ENCODE measurements at regions not wholly inside any gene's neighbourhood (a gene's known extent, or its start where the extent isn't known, plus 50 kb on each side); places are given as distances from the start of the nearest gene placed in this dataset.

GRCh38 chr9:727767-728166, 113.7 kb upstream of the DMRT1 start:
- H3K4me3 Mint-ChIP-seq: no peak overlapping the region
- H3K9me3 Mint-ChIP-seq (ENCODE audit: low read depth): no peaks in the 10 kb centered on the region
- peaks cover under 1% of the 10 kb centered on the region for H3K27me3 Mint-ChIP-seq
- H3K4me1 Mint-ChIP-seq: no peaks in the 10 kb centered on the region
- H3K27ac Mint-ChIP-seq: no peak overlapping the region
- DNase-seq: no peak
- ATAC-seq: no peak
- ChIA-PET CTCF (no interaction called here), POLR2A (no interaction called here)
- no peaks in the 10 kb centered on the region for H3K36me3 Mint-ChIP-seq (ENCODE audit: low read depth)
- intact Hi-C loops (cut with DNase I, micrococcal nuclease): no loop called here

DNA sequence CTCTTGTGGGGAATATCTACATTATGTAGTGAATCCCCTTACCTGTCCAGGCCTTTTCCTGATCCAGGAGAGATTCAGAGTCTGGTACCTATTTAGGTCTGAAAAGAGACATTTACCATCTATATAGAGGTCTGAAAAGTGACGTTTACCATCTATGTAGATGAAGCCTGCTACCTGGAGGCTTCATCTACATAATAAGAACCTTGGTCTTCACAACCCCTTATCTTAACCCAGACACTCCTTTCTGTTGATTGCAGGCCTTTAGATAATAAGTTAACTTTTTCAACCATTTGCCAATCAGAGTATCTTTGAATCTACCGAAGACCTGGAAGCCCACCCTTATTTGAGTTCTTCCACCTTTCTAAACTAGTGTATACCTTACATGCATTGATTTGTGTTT, 113.0 kb upstream of the DMRT1 start:
- Mint-ChIP-seq H3K27me3 (no peaks in the 10 kb centered on the region), H3K36me3 (ENCODE audit: low read depth) (no peaks in the 10 kb centered on the region), H3K27ac (no peak overlapping the region), H3K4me3 (no peak overlapping the region), H3K9me3 (ENCODE audit: low read depth) (no peaks in the 10 kb centered on the region), H3K4me1 (no peaks in the 10 kb centered on the region)
- DNase-seq (no peak), ATAC-seq (no peak)
- ChIA-PET POLR2A (no interaction called here), CTCF (no interaction called here)
- intact Hi-C loops (cut with DNase I, micrococcal nuclease): no loop called here

DNA sequence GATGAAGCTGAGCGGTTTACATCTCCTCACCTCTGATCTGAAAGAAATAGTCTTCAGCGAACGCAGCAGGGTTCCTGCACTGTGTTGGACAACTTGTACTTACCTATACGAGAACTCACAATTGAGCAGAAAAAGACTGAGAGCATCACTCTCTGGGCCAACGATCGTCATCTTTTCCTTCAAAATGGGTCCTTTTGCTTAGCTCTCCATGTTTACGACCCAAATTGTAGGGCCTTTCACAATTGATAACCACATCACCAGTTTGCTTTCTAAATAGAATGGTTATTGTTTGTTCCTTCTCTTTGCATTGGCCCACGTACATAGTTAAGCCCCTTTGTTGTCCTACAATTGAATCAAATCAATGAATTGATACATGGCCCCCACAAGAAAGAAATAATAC, 110.0 kb upstream of the DMRT1 start:
- no peak for ATAC-seq

DNA sequence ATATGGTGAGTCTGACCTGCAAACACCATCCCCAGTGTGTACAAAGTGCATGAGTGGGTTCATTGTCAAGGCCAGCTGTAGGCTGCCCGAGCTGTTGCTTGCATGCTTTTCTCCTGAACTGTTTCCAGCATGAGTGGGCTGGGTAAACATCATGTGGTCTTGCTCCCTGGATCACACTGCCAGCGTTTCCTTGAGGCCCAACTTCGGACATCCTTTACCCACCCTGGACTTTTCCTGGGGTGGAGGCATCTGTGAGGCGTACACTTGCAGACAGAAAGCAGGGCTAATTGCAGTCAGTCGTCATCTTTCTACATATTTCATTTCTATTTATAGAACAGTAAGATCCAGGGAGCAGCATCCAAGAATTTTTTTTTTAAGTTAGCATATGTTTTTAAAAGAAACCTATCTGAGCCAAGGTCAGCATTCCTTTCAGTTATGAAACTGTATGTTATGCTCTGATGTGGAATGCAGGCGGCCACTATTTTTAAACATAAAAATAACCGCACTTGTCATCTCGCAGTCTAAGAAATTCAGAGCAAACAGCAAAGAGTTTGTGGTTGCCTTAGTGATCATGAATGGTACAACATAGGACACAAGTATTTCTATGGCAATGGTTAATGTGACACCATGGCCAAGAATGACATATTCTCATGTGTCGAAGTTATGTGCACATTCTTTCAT, 106.5 kb upstream of the DMRT1 start:
- Mint-ChIP-seq H3K4me1 (no peaks in the 10 kb centered on the region), H3K27ac (no peak overlapping the region), H3K9me3 (ENCODE audit: low read depth) (no peaks in the 10 kb centered on the region), H3K27me3 (no peaks in the 10 kb centered on the region), H3K36me3 (ENCODE audit: low read depth) (no peaks in the 10 kb centered on the region), H3K4me3 (no peak overlapping the region)
- ATAC-seq: no peak
- no peak for DNase-seq
- ChIA-PET CTCF (no interaction called here), POLR2A (interaction anchor here (0.7 kb wide), 1 partner anchor 10 kb away, joined by 3 read pairs; no protein-coding TSS in a partner anchor)
- intact Hi-C loops (cut with DNase I, micrococcal nuclease): no loop called here

More for the DNA sequence above, 110.0 kb upstream of the DMRT1 start:
- Mint-ChIP-seq H3K36me3 (ENCODE audit: low read depth) (no peaks in the 10 kb centered on the region), H3K4me3 (no peak overlapping the region), H3K9me3 (ENCODE audit: low read depth) (no peaks in the 10 kb centered on the region), H3K27ac (no peak overlapping the region), H3K27me3 (no peaks in the 10 kb centered on the region), H3K4me1 (no peaks in the 10 kb centered on the region)
- intact Hi-C loops (cut with DNase I, micrococcal nuclease): no loop called here
- POLR2A ChIA-PET: no interaction called here
- CTCF ChIA-PET: no interaction called here
- no peak for DNase-seq

DNA sequence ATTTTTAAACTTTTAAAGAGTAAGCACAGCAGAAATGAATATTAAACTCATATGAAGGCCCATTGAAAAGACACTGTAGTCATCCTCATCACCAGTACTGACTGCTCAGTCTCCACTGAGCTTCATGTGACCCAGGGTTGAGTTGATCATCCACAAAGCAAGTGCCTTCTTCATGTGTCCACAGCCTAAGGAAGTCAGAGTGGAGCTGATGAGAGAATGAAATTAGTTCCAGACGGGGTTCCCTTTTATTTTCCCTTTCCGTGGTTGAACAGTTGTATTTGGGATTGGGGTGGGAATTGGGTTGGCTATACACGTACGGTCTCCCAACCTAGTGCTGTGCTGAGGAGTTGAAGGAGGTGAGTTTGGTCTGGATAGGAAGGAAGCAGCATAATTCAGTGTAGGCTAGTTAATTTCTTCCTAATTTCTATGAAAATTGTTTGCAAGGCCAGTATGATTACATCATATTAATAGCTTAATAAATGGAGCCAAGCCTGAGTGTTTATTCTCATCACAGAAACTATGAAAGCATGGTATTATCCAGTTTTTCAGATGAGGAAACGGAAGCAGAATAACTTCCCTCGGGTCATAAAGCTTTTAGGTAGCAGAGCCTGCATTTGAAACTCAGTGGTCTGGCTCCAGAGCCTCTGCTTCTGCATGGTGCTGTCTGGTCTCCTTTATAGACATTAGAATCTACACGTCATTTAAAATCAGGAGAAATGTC, 103.9 kb upstream of the DMRT1 start:
- H3K4me3 Mint-ChIP-seq: no peak overlapping the region
- no peak for ATAC-seq
- H3K9me3 Mint-ChIP-seq (ENCODE audit: low read depth): no peaks in the 10 kb centered on the region
- no peak overlapping the region for H3K27ac Mint-ChIP-seq
- ChIA-PET CTCF (interaction anchor here (0.7 to 1.6 kb wide), 3 partner anchors 13 to 244 kb away, joined by 3 to 4 read pairs (median 4); no protein-coding TSS in a partner anchor), POLR2A (interaction anchor here (0.6 kb wide), 1 partner anchor 106 kb away, joined by 3 read pairs; no protein-coding TSS in a partner anchor)
- intact Hi-C loops (cut with DNase I, micrococcal nuclease): no loop called here
- no peaks in the 10 kb centered on the region for H3K4me1 Mint-ChIP-seq
- no peaks in the 10 kb centered on the region for H3K36me3 Mint-ChIP-seq (ENCODE audit: low read depth)
- H3K27me3 Mint-ChIP-seq: no peaks in the 10 kb centered on the region
- DNase-seq: no peak

DNA sequence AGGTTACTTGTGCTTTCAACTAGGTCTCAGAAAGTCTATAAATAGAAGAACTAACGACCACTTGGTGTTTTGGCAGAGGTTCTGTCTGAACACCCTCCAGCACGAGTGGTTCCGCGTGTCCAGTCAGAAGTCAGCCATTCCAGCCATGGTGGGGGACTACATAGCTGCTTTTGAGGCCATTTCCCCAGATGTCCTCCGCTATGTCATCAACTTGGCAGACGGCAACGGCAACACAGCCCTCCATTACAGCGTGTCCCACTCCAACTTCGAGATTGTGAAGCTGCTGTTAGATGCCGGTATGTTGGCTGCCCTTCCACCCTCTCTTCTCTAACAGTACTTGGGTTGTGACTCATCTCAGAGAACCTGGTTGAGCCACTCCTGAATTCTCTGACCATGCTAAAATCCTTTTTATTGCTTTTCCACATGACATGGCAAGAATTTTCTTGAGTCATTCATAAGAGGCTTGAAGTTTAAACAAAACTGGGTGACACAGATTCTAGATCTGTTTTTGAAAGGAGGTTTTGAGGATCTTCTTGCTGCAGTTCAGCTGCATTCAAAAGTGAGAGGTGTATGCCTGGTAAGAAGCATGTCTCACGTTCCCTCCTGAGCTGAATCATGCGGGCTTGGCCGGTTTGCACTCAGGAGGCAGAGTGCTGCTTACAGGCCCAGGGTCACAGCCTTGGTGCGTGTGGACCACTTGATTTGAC, 103.1 kb upstream of the DMRT1 start:
- no peak for DNase-seq
- ChIA-PET POLR2A (interaction anchor here (0.6 kb wide), 1 partner anchor 107 kb away, joined by 3 read pairs; no protein-coding TSS in a partner anchor), CTCF (interaction anchor here (0.6 to 1.6 kb wide), 2 partner anchors 12 to 115 kb away, joined by 4 read pairs; no protein-coding TSS in a partner anchor)
- no peak overlapping the region for H3K4me3 Mint-ChIP-seq
- no peak for ATAC-seq
- no peaks in the 10 kb centered on the region for H3K27me3 Mint-ChIP-seq
- H3K36me3 Mint-ChIP-seq (ENCODE audit: low read depth): no peaks in the 10 kb centered on the region
- no peaks in the 10 kb centered on the region for H3K9me3 Mint-ChIP-seq (ENCODE audit: low read depth)
- intact Hi-C loops (cut with DNase I, micrococcal nuclease): no loop called here
- no peak overlapping the region for H3K27ac Mint-ChIP-seq
- no peaks in the 10 kb centered on the region for H3K4me1 Mint-ChIP-seq

DNA sequence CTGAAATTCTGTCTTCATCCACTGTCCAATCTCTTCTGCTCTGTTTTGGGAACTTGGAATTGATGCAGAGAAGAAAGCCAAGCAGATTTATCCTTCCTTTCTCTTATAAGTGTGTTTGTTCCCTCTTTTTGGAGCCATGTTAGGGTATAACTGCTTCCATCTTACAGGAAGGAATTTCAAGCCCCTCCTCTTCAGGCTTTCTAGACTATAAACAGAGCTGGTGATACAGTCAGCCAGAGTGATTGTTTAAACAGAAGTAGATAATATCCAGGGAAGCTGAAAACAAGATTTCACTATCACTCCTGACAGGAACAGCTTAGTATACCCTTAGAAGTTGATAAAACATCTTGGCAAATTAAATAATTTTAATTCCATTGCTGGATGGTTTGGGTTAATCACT, 102.1 kb upstream of the DMRT1 start:
- Mint-ChIP-seq H3K36me3 (ENCODE audit: low read depth) (no peaks in the 10 kb centered on the region), H3K27me3 (no peaks in the 10 kb centered on the region), H3K4me3 (no peak overlapping the region), H3K4me1 (no peaks in the 10 kb centered on the region), H3K27ac (no peak overlapping the region), H3K9me3 (ENCODE audit: low read depth) (no peaks in the 10 kb centered on the region)
- intact Hi-C loops (cut with DNase I, micrococcal nuclease): no loop called here
- CTCF ChIA-PET: no interaction called here
- ATAC-seq: no peak
- POLR2A ChIA-PET: no interaction called here
- no peak for DNase-seq

DNA sequence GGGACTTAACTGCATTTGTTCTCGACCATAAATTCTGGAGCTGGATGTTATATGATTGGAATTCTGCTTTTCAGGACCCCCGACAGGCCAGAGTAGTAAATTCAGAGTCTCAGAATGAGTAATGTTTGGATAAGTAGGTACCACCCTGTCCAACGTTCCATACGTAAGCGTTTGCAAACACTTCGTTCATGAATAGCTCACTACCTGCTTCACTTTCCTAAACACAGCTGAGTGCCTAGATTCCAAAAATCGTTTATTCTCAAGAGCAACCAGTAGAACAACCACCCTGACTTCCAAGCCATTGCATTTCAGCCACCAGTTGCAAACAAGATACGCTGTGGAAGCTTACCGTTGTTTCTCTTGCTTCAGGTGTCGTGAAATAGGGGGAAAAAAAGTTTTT, 101.3 kb upstream of the DMRT1 start:
- ChIA-PET CTCF (no interaction called here), POLR2A (no interaction called here)
- Mint-ChIP-seq H3K36me3 (ENCODE audit: low read depth) (no peaks in the 10 kb centered on the region), H3K27me3 (no peaks in the 10 kb centered on the region), H3K4me1 (no peaks in the 10 kb centered on the region), H3K27ac (no peak overlapping the region), H3K9me3 (ENCODE audit: low read depth) (no peaks in the 10 kb centered on the region), H3K4me3 (no peak overlapping the region)
- DNase-seq (no peak), ATAC-seq (no peak)
- intact Hi-C loops (cut with DNase I, micrococcal nuclease): no loop called here

DNA sequence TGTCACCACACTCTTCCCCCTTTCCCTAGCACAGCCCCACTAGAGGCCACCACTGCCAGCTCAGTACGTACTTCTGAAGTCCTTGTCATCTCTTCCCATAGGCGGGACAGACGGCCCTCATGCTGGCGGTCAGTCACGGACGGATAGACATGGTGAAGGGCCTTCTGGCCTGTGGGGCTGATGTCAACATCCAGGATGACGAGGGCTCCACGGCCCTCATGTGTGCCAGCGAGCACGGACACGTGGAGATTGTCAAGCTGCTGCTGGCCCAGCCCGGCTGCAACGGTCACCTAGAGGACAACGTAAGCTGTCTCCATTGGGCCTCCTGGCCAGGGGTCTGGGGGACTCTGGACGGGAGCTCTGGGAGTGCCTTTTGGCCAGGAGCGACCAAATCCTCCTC, 99.4 kb upstream of the DMRT1 start:
- Mint-ChIP-seq H3K36me3 (ENCODE audit: low read depth) (no peaks in the 10 kb centered on the region), H3K4me3 (no peak overlapping the region), H3K27me3 (no peaks in the 10 kb centered on the region), H3K27ac (no peak overlapping the region), H3K4me1 (no peaks in the 10 kb centered on the region), H3K9me3 (ENCODE audit: low read depth) (no peaks in the 10 kb centered on the region)
- DNase-seq: no peak
- no peak for ATAC-seq
- ChIA-PET POLR2A (no interaction called here), CTCF (no interaction called here)
- intact Hi-C loops (cut with DNase I, micrococcal nuclease): no loop called here

GRCh38 chr9:742914-743589, 98.4 kb upstream of the DMRT1 start:
- no peak overlapping the region for H3K27ac Mint-ChIP-seq
- DNase-seq: no peak
- ChIA-PET POLR2A (no interaction called here), CTCF (no interaction called here)
- no peak for ATAC-seq
- no peaks in the 10 kb centered on the region for H3K9me3 Mint-ChIP-seq (ENCODE audit: low read depth)
- no peak overlapping the region for H3K4me3 Mint-ChIP-seq
- H3K36me3 Mint-ChIP-seq (ENCODE audit: low read depth): no peaks in the 10 kb centered on the region
- intact Hi-C loops (cut with DNase I, micrococcal nuclease): no loop called here
- no peaks in the 10 kb centered on the region for H3K27me3 Mint-ChIP-seq
- no peaks in the 10 kb centered on the region for H3K4me1 Mint-ChIP-seq

GRCh38 chr9:744046-744712, 97.3 kb upstream of the DMRT1 start:
- no peak for ATAC-seq
- ChIA-PET POLR2A (no interaction called here), CTCF (interaction anchor here (0.6 kb wide), 1 partner anchor 9 kb away, joined by 3 read pairs; no protein-coding TSS in a partner anchor)
- no peaks in the 10 kb centered on the region for H3K27me3 Mint-ChIP-seq
- H3K4me1 Mint-ChIP-seq: peaks cover 11% of the 10 kb centered on the region
- H3K27ac Mint-ChIP-seq: no peak overlapping the region
- H3K9me3 Mint-ChIP-seq (ENCODE audit: low read depth): no peaks in the 10 kb centered on the region
- no peaks in the 10 kb centered on the region for H3K36me3 Mint-ChIP-seq (ENCODE audit: low read depth)
- intact Hi-C loops (cut with DNase I, micrococcal nuclease): no loop called here
- H3K4me3 Mint-ChIP-seq: no peak overlapping the region
- DNase-seq: no peak

Data from activated CD4-positive, alpha-beta T cell treated with anti-CD3 and anti-CD28 coated beads for 36 hours (primary cell).